ENCODE measurements at regions not wholly inside any gene's neighbourhood (a gene's known extent, or its start where the extent isn't known, plus 50 kb on each side); places are given as distances from the start of the nearest gene placed in this dataset.

DNA sequence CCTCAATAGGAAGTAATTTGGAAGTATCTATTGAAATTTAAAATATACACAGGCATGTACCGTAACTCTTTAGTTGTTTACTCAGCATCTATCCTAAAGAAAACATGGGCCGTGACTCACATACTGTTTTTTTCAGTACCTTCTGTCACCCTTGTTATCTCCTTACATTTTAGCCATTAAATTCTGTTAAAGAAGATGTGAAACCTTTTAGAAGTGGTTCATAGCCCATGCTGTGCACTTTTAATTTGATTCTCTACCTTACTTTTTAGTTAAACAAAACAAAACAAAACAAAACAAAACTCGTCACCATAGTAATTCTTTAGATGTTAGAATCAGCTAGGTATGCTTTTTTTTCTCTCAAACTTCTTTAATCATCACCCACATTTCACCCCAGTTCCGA lies 494.4 kb upstream of the RGS6 start:
- no peaks in the 10 kb centered on the region for H3K4me1 ChIP-seq (ENCODE audit: insufficient read depth, insufficient read length)
- no peaks in the 10 kb centered on the region for H3K27me3 ChIP-seq (ENCODE audit: insufficient read depth, insufficient read length)
- no peak overlapping the region for H3K9ac ChIP-seq (ENCODE audit: insufficient read length, low read depth)
- TF ChIP-seq SUZ12 (IDR thresholded peaks at IDR 0.05; ENCODE audit: extremely low read depth, insufficient read depth, insufficient read length): no peak
- no peak for TF ChIP-seq ZNF274 (IDR thresholded peaks at IDR 0.05; ENCODE audit: low read depth, low read length)
- TF ChIP-seq YY1 (IDR thresholded peaks at IDR 0.05; ENCODE audit: insufficient read depth, insufficient read length): no peak
- H3K4me3 ChIP-seq (ENCODE audit: insufficient read length, low read depth): no peak overlapping the region
- H3K36me3 ChIP-seq (ENCODE audit: insufficient read depth, insufficient read length, low read length): no peaks in the 10 kb centered on the region
- H3K9me3 ChIP-seq (ENCODE audit: insufficient read depth, low read length): no peaks in the 10 kb centered on the region
- no peak for DNase-seq (ENCODE audit: low read depth, low spot score)

DNA sequence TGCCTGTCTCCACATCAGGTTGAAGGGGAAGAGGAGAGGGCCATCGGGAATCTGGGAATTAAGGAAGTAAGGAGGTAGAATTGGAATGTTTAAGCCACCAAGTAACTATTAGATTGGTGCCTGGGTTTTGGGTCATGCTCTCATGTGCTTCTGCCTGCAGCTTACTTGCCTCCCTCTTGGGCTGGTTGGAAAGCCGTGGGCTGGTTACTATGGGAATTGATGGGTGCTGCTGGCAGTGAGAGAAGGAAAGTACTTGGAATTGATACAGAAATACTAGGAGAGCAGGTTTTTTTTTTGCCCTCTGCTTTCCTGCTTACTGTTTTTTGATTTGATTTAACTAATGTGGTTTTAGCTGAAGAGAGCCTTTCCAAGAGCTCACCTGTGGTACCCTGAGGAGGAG lies 493.5 kb upstream of the RGS6 start:
- H3K9ac ChIP-seq (ENCODE audit: insufficient read length, low read depth): no peak overlapping the region
- no peaks in the 10 kb centered on the region for H3K36me3 ChIP-seq (ENCODE audit: insufficient read depth, insufficient read length, low read length)
- DNase-seq (ENCODE audit: low read depth, low spot score): no peak
- TF ChIP-seq SUZ12 (IDR thresholded peaks at IDR 0.05; ENCODE audit: extremely low read depth, insufficient read depth, insufficient read length) (no peak), YY1 (IDR thresholded peaks at IDR 0.05; ENCODE audit: insufficient read depth, insufficient read length) (no peak)
- no peaks in the 10 kb centered on the region for H3K9me3 ChIP-seq (ENCODE audit: insufficient read depth, low read length)
- no peaks in the 10 kb centered on the region for H3K4me1 ChIP-seq (ENCODE audit: insufficient read depth, insufficient read length)
- no peaks in the 10 kb centered on the region for H3K27me3 ChIP-seq (ENCODE audit: insufficient read depth, insufficient read length)
- H3K4me3 ChIP-seq (ENCODE audit: insufficient read length, low read depth): no peak overlapping the region

DNA sequence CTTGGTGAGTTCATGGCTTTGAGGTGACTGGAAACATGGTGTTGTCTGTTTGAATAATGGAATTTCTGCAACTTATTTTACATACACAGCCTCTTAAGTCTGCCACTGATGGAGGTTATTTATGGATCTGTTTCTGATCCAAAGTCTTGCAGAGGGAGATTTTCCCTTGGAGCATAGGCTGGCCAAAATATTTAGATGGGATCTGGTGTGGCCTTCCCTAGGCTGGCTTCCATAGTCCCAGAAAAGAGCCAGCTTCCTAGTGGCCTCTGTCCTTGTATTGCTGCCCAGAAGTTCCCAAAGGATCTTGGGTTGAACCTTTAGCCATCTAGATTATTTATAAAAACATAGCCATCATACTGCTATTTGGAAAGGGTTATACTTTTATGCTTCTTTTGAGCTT lies 491.1 kb upstream of the RGS6 start:
- no peak for TF ChIP-seq ZNF274 (IDR thresholded peaks at IDR 0.05; ENCODE audit: low read depth, low read length)
- no peak for TF ChIP-seq SUZ12 (IDR thresholded peaks at IDR 0.05; ENCODE audit: extremely low read depth, insufficient read depth, insufficient read length)
- TF ChIP-seq YY1 (IDR thresholded peaks at IDR 0.05; ENCODE audit: insufficient read depth, insufficient read length): no peak
- no peak for DNase-seq (ENCODE audit: low read depth, low spot score)
- no peaks in the 10 kb centered on the region for H3K36me3 ChIP-seq (ENCODE audit: insufficient read depth, insufficient read length, low read length)
- H3K9ac ChIP-seq (ENCODE audit: insufficient read length, low read depth): no peak overlapping the region
- H3K27me3 ChIP-seq (ENCODE audit: insufficient read depth, insufficient read length): no peaks in the 10 kb centered on the region
- H3K4me1 ChIP-seq (ENCODE audit: insufficient read depth, insufficient read length): no peaks in the 10 kb centered on the region
- H3K9me3 ChIP-seq (ENCODE audit: insufficient read depth, low read length): no peaks in the 10 kb centered on the region
- no peak overlapping the region for H3K4me3 ChIP-seq (ENCODE audit: insufficient read length, low read depth)

DNA sequence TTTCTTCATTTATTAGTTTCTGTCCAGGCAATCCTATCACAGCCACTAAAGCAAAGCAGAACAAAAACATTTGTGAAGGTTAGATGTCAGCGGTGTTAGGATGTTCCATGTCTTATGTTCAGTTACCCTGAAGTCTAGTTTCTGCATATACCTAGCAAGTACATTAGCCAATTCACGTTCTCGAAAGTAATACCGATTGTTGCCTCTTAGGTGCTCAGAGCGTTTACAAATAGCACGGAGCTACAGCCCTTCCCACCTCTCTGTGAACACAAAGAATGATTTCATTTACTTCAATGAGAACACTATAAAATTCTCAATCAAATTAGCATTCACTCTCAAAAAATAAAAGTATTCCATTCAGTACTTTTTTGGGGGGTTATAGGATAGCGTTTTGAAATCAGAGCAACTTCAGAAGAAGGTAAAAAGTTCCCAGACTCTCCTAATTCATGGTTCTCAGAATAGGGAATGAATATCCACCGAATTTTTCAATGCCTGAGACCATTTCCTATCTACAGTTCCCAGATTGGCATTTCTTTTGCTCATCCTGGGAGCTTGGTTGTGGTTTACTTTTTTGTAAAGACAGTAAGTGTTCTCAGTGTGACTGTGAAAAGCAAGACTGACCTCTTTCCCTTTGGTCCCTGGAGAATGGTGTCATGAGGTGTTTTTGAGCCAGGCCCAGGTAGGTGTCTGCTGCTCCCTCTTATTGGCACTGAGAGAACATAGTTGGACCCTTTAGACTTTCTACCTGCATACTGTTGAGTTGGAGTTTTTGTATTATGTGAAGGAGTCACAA lies 488.0 kb upstream of the RGS6 start:
- H3K27me3 ChIP-seq (ENCODE audit: insufficient read depth, insufficient read length): no peaks in the 10 kb centered on the region
- H3K4me1 ChIP-seq (ENCODE audit: insufficient read depth, insufficient read length): no peaks in the 10 kb centered on the region
- H3K4me3 ChIP-seq (ENCODE audit: insufficient read length, low read depth): no peak overlapping the region
- no peaks in the 10 kb centered on the region for H3K9me3 ChIP-seq (ENCODE audit: insufficient read depth, low read length)
- DNase-seq (ENCODE audit: low read depth, low spot score): no peak
- H3K9ac ChIP-seq (ENCODE audit: insufficient read length, low read depth): no peak overlapping the region
- TF ChIP-seq ZNF274 (IDR thresholded peaks at IDR 0.05; ENCODE audit: low read depth, low read length): no peak
- TF ChIP-seq SUZ12 (IDR thresholded peaks at IDR 0.05; ENCODE audit: extremely low read depth, insufficient read depth, insufficient read length): no peak
- no peak for TF ChIP-seq YY1 (IDR thresholded peaks at IDR 0.05; ENCODE audit: insufficient read depth, insufficient read length)
- no peaks in the 10 kb centered on the region for H3K36me3 ChIP-seq (ENCODE audit: insufficient read depth, insufficient read length, low read length)

DNA sequence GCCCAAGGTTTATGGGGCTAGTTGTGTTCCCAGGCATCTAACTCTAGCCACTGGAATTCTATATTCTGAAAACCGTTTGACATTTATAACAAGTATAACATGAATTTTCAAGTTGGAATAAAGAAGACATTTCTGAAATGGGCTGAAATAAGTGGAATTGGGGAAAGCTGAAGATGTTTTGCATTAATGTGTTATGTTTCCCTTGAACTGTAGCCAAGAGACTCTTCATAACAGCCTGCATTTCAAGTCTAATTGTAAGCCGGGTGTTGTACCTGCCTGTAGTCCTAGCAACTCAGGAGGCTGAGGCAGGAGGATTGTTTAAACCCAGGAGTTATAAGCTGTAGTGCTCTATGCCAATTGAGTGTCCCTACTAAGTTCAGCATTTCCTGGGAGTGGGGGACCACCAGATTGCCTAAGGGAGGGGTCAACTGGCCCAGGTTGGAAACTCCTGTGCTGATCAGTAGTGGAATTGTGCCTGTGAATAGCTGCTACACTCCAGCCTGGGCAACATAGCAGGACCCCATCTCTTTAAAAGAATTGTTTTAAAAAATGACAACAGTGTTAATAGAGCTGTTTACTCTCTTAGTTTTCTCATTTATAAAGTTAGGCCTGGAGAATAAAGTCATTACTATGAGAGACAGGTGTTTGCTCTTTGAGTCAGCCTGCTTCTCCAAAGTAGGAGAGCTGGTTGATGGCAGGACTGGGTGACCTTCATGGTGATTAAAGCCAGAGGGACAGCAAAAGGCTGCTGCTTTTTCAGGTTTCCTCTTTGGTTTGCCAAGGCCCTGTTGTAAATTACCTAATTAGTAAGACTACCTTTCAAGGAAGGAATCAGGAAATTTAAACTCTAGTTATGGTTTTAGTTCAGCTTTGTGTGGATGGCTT lies 483.6 kb upstream of the RGS6 start:
- H3K27me3 ChIP-seq (ENCODE audit: insufficient read depth, insufficient read length): no peaks in the 10 kb centered on the region
- H3K4me3 ChIP-seq (ENCODE audit: insufficient read length, low read depth): no peak overlapping the region
- H3K9me3 ChIP-seq (ENCODE audit: insufficient read depth, low read length): no peaks in the 10 kb centered on the region; the same call in 1 of the 2 replicates
- H3K4me1 ChIP-seq (ENCODE audit: insufficient read depth, insufficient read length): no peaks in the 10 kb centered on the region
- no peak for TF ChIP-seq YY1 (IDR thresholded peaks at IDR 0.05; ENCODE audit: insufficient read depth, insufficient read length)
- no peak for TF ChIP-seq ZNF274 (IDR thresholded peaks at IDR 0.05; ENCODE audit: low read depth, low read length)
- TF ChIP-seq SUZ12 (IDR thresholded peaks at IDR 0.05; ENCODE audit: extremely low read depth, insufficient read depth, insufficient read length): no peak
- no peak for DNase-seq (ENCODE audit: low read depth, low spot score)
- no peak overlapping the region for H3K9ac ChIP-seq (ENCODE audit: insufficient read length, low read depth)
- no peaks in the 10 kb centered on the region for H3K36me3 ChIP-seq (ENCODE audit: insufficient read depth, insufficient read length, low read length)

DNA sequence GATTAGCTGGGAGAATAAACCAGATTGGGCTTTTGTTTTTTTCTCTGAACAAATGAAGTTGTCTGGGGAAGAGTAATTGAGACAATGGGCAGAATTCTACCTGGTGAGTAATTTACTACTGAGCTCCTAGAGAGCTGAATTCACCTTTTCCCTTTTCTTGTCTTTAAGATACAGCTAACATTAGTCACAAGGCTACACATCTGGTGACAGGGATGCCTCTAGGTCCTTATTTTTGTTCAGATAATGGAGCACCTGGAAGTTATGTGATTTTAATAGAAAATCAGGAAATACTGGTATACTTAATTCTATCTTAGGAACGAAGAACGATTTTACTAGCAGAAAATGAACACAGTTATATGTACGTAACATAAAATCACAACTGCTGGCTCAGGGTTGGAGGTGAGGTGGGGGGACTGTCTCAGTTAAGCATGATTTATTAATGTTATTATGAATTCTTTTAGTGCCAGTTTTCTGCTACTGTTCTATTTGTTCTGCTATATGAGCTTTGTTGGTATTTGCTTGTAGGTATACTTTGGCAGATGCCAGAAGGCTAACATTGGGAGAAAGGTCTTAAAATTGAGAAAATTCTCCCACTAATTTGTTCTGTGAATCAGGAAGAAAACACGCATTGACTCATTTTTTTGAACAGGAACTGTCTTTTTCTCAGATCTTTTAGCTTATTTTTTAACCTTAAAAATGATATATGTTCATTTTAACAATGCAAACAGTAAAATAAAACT lies 482.7 kb upstream of the RGS6 start:
- no peak overlapping the region for H3K9ac ChIP-seq (ENCODE audit: insufficient read length, low read depth)
- no peaks in the 10 kb centered on the region for H3K27me3 ChIP-seq (ENCODE audit: insufficient read depth, insufficient read length)
- no peaks in the 10 kb centered on the region for H3K36me3 ChIP-seq (ENCODE audit: insufficient read depth, insufficient read length, low read length)
- H3K9me3 ChIP-seq (ENCODE audit: insufficient read depth, low read length): no peaks in the 10 kb centered on the region; the same call in 1 of the 2 replicates
- no peak overlapping the region for H3K4me3 ChIP-seq (ENCODE audit: insufficient read length, low read depth)
- DNase-seq (ENCODE audit: low read depth, low spot score): no peak
- H3K4me1 ChIP-seq (ENCODE audit: insufficient read depth, insufficient read length): no peaks in the 10 kb centered on the region
- TF ChIP-seq YY1 (IDR thresholded peaks at IDR 0.05; ENCODE audit: insufficient read depth, insufficient read length) (no peak), ZNF274 (IDR thresholded peaks at IDR 0.05; ENCODE audit: low read depth, low read length) (no peak), SUZ12 (IDR thresholded peaks at IDR 0.05; ENCODE audit: extremely low read depth, insufficient read depth, insufficient read length) (no peak)
